ENCODE measurements at regions not wholly inside any gene's neighbourhood (a gene's known extent, or its start where the extent isn't known, plus 50 kb on each side); places are given as distances from the start of the nearest gene placed in this dataset.

DNA sequence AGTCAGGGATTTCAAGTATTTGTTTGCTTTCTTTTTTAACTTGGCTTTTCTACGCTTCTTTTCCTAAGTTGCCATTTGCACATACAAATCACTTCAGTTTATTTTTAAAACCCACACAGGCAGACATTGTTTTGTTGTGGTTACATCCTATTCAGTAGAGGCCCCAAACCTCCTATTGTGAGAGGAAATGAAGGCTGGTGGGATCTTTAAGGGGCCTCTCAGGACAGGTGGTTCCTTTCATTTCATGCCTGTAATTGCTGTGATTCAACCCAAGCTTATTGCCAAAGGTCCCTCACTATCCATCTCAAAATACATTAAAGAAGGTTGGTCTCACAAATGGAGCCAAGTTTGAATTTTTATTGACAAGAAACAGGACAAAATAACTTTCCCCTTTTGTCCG is 257.1 kb downstream of the ADAMTS20 start:
- DNase-seq, result no peak

DNA sequence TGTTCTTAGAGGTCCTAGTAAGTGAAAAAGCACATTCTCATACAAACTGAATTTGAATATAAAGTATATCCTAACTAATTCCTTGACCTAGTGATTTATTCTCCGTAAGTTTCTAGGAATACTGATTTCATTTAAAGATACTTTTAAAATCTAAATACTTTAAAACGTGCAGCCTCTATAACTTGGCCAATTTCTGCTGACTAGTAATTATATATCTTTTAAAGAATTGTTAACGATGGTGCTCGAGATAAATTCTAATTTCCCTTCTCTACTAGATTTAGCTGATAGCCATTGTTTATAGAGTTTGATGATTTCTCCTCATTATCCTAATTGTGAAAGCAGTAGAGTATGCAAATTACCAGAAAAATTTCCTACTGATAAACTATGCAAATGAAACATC is 257.9 kb downstream of the ADAMTS20 start:
- no peak for DNase-seq

DNA sequence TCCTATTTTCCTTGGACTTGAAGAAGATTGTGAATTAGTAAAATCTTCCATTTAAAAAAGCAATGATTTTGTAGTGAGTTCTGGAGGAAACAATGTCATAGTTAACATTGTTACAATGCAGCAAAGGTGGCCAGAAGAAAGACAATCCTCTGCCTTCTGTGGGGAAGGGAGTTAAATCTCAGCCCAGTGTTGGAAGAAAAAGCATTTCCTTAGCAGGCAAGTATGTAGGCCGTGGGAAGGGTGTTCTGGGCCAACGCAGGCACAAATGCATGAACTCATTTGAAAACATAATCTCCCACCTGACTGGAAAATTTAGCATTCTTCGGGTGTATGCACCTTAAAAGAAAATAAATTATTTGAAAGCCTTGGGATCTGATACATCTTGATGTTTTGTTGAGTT is 258.6 kb downstream of the ADAMTS20 start:
- no peak for DNase-seq

DNA sequence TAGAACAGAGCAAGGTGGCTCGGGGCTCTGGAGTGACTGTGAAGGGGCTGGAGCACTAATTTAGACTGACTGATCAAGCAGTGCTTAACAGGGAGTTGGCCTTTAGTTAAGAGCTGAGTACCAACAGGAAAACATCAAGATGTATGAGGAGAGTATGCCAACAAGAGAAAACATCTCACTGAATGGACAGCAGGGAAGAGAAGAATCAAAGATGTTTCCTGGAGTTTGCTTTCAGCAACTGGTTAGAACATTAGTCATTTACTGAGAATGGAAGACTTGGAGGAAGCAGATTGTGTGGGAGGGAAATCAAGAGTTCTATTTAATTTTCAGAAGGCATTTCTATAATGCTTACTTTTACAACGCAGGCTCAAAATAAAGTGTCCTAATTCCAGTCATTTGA is 259.3 kb downstream of the ADAMTS20 start:
- no peak for DNase-seq

DNA sequence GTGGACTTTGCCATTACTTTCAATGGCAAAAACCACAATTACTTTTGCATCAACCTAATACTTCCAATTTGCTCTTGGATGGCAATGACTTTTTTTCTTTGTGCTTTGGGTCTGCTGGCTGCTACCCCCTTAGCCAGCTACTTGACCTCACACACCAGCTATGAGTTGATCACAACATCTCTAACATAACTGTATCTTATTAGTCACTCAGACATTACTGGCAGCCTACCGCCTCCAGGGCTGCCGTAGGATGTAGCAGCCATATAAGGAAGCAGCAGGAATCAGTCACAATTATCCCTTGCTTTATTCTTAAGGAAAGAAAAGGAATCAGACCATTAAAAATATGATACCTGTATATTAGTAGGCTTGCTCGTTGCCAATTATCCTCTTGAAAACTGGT is 260.5 kb downstream of the ADAMTS20 start:
- no peak for DNase-seq

DNA sequence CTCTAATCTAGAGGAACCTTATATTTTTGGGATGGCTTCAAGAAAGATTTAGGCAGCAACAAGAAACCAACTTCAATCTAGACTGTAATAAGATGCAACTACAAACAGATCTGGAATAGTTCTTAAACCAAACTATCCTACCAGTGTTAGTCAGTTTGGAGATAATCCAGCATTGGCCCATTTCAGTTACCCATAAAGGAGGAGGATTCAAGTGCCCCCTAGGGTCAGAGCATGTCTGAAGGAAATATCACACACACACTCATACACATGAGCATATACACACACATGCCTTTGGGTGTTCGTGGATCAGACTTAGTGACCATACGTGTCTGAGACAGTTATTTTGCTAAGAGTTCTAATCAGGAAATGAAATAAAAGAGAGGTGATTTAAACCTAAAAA is 261.2 kb downstream of the ADAMTS20 start:
- DNase-seq, result no peak

DNA sequence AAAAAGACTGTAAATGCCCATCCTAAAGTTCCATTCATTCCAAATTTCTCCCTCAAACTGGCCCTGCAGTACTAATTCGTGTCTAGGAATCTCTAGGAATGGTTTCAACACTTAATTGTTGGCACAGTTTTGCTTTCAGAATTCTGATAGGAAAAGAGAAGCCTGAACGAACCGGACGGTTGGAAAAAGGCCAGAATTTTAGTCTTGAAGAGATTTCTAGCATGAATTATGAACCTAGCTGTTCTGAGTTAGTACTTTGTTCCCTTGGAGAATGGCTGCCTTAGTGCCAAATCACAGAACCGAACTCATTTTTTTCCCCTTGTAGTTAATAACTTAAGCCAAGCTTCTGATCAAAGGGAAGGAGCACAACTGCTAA is 262.6 kb downstream of the ADAMTS20 start:
- no peak for DNase-seq

DNA sequence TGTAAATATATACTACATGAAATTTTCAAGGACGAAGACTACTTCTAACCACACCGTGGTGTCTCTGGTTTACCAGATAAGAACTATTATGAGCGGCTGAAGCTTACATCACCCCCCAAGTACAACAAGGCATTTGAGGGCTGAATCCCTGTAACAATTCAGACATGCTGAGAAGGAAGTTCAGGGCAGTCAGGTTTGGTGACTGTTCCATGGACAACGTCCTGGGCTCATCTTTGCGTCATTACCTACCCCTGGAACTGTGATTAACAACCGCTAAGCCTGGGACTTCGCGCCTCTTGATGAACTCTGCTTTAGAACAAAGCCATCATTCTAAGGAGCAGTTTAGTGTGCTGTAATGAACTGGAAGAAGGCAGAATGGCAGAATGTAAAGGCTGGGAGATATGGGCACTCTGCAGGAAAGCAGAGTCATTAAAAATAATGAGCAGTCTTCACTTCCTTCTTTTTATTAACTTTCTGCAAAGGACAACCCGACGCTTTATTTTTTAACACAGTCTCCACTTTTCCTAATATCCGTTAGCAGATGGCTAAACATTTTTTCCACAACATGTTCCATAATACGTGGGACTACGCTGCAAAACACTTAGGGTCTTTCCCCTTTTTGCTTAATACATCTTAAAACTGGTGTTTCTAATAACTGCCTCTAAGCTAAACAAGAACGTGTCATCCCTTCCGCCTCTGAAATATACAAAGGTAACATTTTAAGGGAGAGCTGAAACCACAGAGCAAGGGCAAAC is 263.2 kb downstream of the ADAMTS20 start:
- DNase-seq, result no peak

DNA sequence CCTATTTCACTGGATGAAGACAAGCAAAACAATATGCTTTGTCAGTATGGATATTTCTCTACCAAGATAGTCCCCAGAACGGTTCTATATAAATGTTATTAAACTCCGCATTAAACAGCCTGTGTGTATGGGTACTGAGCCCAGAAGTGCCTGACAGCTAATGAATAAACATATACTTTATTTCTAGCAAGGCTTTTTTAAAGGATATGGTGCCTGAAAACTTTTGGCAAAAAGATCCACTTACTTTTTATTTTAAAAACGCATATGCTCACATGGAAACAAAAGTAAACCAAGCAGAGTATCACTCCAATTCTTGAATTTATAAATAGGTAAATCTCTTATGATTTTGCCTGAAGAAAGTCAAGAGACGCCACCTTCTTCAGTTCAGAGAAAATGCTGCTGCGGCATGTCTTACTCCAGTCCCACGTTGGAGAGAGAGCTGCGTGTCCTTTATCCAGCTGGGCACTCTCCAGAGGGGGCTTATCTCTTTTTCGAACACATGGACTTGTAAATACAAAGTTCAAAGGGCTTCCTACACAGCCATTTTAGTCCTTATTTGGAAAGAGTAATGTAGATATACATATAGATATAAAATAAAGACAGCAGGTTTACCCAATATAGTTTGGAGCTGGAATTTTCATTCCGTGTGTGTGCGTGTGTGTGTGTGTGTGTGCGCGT is 264.2 kb downstream of the ADAMTS20 start:
- no peak for DNase-seq

DNA sequence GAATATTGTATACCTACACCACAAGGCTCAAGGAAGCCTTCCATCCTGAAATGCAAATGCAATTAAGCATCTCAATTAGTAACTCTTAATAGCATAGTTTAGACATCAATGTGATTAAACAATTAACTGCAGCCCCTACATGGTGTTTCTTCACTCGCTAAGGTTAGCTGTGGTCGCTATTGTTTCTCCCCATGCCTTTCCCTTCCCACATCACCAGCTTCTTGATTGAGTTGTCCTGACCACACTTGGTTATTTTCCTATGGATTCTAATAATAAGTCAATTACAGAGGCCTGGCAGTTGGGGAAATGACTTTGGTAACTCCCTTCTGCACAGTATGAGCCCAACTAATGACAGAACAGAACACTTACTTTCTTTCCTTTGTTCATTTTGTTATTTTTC is 265.0 kb downstream of the ADAMTS20 start:
- DNase-seq, result no peak

DNA sequence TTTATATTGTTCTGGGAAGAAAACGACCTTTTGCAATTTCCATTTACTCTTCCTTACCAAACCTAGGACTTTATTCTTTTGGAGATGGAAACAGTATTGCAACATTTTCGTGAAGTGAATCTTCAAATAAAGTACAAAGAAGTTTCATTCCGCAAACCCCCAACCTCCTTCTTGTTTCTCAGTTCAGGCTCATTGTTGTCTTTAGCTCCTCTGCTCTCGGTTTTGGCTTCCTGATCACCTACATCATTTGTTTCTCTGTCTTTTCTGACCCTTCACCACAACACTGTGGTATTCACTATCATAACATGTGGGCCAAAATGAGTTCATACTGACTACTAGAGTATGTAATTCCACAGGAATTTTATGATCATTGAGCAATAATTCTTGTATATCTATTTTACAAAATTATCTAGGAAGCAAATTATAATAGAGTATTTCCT is 266.8 kb downstream of the ADAMTS20 start:
- DNase-seq, result no peak

DNA sequence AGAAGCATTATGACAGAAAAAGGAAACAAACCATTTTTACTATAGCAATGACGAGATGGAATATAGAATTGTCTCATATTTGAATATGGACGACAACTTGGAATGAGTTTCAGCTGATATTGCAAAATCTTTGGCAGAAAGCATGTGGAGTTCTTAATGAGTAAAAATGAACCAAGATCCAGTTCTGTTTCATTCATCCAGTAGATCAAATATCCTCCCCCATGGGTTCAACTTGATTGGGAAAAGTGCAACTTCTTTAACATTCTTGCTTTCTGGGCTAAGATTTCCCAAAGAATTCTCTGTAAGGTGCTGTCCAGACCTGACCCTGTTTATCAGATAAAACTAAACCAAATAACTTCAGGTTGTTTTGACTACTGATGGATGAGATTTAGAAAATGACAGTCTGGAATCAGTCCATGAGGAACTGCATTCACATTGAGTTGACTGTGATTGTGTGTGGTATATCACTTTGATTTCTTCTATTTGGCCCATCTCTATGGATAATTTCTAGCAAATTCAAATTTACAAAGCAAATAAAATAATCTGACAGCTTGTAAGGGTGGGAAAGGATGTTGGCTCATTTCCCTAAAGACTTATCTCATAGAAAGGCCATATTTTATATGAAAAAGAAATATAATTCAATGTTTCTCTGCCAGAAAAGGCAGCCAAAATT is 267.4 kb downstream of the ADAMTS20 start:
- DNase-seq, result no peak

DNA sequence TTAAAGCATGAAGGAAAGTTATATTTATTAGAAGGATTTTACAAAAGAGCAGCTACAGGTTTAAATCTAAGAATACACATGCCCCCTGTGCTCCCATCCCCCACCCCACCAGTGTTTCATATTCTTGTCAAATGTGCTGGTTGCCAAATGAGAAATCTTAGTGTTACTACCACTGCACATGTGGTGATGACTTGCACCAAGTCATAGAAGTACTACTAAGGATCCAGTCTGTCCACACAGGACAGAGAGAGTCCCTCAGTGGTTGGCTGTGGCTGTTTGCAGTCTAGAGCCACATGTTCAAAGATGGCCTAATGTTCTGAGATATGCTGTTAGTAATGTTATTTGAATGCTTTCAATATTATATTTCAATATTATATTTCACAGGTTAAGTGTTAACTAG is 268.8 kb downstream of the ADAMTS20 start:
- DNase-seq, result no peak

DNA sequence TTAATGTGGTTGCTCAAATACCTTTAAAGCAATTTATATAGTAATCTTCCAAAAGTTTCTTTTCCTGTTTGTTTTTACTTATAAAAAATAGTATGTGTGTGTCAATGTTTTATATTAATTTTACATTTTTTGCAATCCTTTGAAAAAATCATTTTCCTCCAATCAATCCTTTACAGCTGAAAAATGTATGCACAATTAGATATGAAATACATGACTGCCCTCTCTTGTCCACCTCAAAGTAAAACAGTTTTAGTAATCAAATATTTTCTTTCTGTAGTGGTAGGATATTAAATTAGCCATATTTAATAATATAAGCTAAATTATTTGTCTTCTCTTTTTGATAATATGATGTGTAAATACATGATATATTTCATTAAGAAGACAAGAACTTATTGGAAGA is 269.9 kb downstream of the ADAMTS20 start:
- no peak for DNase-seq

DNA sequence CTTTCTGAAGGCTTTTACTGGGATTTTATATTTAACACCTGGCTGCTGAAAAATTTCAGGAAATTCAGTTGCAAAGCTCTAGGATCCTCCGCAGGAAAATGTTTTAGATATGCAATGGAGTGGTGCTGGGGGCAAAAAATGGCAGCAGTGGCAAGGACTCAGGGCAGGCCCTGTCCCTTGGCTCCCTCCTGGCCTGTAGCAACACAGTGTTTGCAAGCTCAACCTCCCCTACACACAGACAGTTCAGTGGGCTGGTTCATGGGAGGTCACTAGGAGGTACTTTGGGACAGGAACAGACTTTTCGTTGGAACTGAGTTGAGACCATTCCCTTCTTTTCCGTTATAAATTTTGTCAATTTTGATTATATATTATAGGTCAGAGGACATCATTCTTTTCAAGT is 270.4 kb downstream of the ADAMTS20 start:
- DNase-seq, result no peak

DNA sequence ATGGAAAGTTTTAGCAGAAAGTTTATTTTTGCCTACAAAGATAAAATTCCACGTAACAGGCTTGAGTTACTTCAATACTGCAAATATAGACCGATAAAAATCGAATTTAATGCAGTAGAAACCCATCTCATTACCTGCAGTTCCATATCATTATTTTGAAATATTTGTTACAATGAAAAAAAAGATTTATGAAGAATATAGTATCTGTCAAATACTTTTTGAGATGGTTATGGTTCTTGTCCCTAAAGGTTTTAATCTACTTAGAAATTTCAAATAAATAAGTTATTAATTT is 273.5 kb downstream of the ADAMTS20 start:
- DNase-seq, result no peak

DNA sequence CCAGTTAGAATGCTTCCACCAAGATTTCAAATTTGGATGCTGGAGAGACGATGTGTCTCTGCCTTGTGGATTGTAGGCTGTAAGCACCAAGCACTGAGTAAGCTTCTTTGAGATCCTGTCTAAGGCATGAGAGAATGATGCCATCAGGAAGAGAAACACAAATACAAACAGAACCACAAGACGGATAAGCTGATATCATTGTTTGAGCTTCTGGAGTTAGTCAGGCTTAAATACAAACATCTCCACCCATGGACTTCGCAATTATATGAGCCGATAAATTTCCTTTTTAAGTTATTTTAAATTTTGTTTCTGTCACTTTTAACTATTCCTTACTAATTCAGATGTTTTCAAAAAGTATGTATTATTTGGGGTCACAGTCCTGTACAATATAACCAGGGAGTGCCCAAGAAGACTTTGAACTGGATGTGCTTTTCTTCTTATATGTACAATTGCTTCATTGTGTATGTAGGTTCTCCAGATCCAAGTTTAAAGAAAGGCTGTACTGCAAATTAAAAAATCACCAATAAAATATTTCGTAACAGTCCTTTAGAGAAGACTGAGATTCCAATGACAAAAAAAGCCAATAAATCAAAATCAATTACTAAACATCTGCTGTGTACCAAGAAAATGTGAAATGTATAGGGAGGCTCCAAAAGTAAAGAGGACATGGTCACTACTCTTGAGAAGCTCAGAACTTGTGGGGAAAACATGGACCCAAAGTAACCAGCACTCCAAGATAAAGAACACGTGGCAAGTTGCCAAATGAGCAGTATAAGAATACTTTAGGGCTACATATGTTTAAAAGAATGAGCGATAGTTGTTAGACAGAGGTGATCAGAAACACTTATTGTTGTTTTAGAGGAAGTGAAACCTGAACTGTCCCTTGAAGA is 274.1 kb downstream of the ADAMTS20 start:
- no peak for DNase-seq

DNA sequence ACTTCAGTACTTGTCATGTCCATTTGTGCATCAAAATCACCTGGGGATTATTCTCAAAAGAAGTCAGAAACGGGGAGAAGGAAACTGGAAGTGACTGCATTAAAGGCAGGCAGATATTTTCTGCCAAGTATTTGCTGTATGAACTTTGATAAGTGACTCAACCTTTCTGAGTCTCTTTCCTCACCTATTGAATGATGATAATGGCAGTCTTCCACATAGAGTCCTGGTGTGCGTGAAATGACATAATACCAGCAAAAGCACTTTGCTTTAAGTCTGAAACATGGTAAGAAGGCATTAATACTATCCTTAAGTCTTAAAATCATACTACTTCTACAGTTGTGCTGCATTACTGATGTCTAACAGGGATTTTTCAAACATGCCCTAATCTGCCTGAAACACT is 278.5 kb downstream of the ADAMTS20 start:
- DNase-seq, result no peak

DNA sequence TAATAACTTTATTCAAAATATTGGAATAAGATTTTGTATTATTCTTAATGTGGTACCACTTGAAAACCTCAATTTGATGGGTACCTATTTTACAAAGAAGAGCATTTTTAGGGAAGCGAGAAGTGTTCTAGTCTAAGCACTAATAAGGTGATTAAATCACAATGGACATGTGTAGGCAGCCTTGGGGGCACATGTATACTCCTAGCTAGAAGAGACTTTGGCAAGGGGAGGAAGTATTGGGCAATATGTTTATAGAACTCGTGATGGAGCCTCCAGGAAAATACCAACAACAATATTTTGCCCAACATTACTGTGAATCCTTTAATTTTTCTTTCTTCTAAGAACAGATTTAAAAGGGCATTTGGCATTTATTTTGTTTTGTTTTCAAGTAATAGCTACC is 280.3 kb downstream of the ADAMTS20 start:
- DNase-seq, result no peak

DNA sequence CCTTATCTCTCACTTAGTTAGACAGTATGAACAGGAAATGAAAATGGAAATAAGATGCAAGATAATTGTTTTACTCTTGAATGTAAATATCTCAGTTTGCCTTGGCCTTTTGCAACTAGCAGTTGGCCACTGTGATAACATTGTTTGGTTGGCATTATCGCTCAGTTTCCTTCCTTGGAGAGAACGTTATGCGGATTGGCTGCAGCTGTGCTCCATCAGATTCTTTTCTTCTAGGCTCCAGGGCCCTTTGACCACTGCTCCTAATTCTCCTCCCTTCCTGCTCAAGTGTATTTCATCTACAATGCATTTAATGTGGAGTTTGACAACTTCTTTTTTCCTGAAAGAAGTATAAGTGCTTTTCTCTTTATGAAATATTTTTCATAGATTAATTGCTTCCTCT is 284.2 kb downstream of the ADAMTS20 start:
- no peak for DNase-seq

DNA sequence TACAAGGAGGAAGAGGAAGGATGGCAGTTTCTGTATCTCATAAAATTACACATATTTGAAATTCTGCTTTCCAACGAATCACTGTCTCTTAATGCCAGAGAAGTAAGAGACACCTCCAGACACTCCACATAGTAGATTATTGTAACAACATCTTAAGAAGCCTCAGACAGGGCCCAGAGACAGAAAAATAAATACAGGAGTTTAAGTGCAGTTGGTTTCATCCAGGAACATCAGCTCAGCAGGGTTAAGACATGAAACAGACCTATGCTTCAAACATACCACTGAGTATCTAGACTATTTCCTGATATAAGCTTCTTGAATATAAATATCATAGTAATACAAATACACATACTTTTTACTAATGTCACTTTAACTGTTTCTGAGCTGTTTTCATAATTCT is 290.3 kb downstream of the ADAMTS20 start:
- DNase-seq, result no peak

DNA sequence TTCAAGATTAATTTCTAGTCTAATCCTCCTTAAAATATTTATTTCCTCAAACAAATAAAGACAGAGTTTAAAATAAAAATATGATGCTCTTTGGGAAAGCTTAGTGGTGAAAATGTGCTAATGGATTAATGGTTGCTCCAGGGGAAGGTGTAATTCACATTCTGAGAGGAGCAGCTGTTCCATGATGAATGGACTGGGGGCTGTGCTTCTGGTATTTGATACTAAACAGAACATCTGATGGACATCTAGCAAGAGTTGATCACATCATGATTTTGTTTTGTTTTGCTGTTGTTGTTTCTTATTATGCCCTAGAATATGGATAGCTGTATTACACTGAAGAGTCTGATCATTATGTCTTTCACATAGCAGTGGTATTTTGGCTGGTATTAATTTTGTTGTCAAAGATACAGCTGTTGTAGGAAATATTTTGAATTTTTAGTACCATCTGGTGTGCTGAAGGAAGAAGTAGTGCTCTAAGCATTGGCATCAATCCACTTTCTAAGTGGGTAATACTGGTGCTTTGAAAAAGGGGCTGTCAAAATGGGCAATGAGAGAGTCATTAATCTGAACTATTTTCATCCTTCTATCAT is 296.4 kb downstream of the ADAMTS20 start:
- DNase-seq, result no peak

DNA sequence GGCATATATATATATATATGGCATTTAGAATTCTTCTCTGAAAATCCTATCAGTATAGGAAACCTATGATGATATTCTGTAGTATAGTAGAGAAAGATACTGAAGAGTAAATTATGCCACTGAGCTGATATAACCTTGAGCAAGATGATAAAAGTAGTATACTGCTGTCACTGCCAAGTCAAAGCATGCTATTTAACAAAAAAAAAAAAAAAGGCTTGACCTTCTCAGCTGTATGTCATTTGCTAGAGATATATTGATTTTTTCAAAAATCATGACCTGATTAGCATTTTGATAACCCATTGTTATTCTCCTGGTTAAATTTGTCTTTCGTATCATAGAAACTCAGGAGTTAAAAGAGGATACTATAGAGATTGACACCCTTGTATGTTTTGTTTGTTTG is 299.4 kb downstream of the ADAMTS20 start:
- no peak for DNase-seq
